ENCODE measurements at regions not wholly inside any gene's neighbourhood (a gene's known extent, or its start where the extent isn't known, plus 50 kb on each side); places are given as distances from the start of the nearest gene placed in this dataset.

- H3K36me3 ChIP-seq (ENCODE audit: control insufficient read depth, low read depth, low read length): no peaks in the 10 kb centered on the region
- peaks cover 9% of the 10 kb centered on the region for H3K4me1 ChIP-seq (ENCODE audit: control insufficient read depth, low read depth, low read length)
These were observed 85.0 kb downstream of the HES1 start for GRCh38 chr3:194220901-194221326.

GRCh38 chr3:194221336-194221735 is 85.4 kb downstream of the HES1 start:
- Histone ChIP-seq H3K9me3 (ENCODE audit: control insufficient read depth, low read depth, low read length) (no peaks in the 10 kb centered on the region), H3K36me3 (ENCODE audit: control insufficient read depth, low read depth, low read length) (no peaks in the 10 kb centered on the region), H3K4me1 (ENCODE audit: control insufficient read depth, low read depth, low read length) (peaks cover 9% of the 10 kb centered on the region)

More at GRCh38 chr3:194220901-194221326, 85.0 kb downstream of the HES1 start:
- H3K9me3 ChIP-seq (ENCODE audit: control insufficient read depth, low read depth, low read length): no peaks in the 10 kb centered on the region
- H3K27ac ChIP-seq (ENCODE audit: low read length): no peak overlapping the region
- no peak overlapping the region for H3K9ac ChIP-seq (ENCODE audit: low read length)
- peaks cover 18% of the 10 kb centered on the region for H3K27me3 ChIP-seq (ENCODE audit: control insufficient read depth, insufficient read depth, low read length)
- H3K4me3 ChIP-seq (ENCODE audit: low read length): no peak overlapping the region

GRCh38 chr3:194223951-194224350 is 88.0 kb downstream of the HES1 start:
- H3K9me3 ChIP-seq (ENCODE audit: control insufficient read depth, low read depth, low read length): no peaks in the 10 kb centered on the region
- no peak overlapping the region for H3K4me3 ChIP-seq (ENCODE audit: low read length)
- H3K4me1 ChIP-seq (ENCODE audit: control insufficient read depth, low read depth, low read length): peaks cover 9% of the 10 kb centered on the region
- H3K36me3 ChIP-seq (ENCODE audit: control insufficient read depth, low read depth, low read length): no peaks in the 10 kb centered on the region
- no peak overlapping the region for H3K9ac ChIP-seq (ENCODE audit: low read length)
- H3K27me3 ChIP-seq (ENCODE audit: control insufficient read depth, insufficient read depth, low read length): peaks cover 23% of the 10 kb centered on the region
- no peak overlapping the region for H3K27ac ChIP-seq (ENCODE audit: low read length)

More at GRCh38 chr3:194221336-194221735, 85.4 kb downstream of the HES1 start:
- peaks cover 22% of the 10 kb centered on the region for H3K27me3 ChIP-seq (ENCODE audit: control insufficient read depth, insufficient read depth, low read length)
- H3K4me3 ChIP-seq (ENCODE audit: low read length): no peak overlapping the region
- H3K27ac ChIP-seq (ENCODE audit: low read length): no peak overlapping the region
- no peak overlapping the region for H3K9ac ChIP-seq (ENCODE audit: low read length)

GRCh38 chr3:194224471-194225417 is 88.8 kb downstream of the HES1 start:
- no peaks in the 10 kb centered on the region for H3K9me3 ChIP-seq (ENCODE audit: control insufficient read depth, low read depth, low read length)
- H3K27ac ChIP-seq (ENCODE audit: low read length): no peak overlapping the region
- H3K9ac ChIP-seq (ENCODE audit: low read length): no peak overlapping the region
- H3K4me1 ChIP-seq (ENCODE audit: control insufficient read depth, low read depth, low read length): peaks cover 9% of the 10 kb centered on the region
- peaks cover 23% of the 10 kb centered on the region for H3K27me3 ChIP-seq (ENCODE audit: control insufficient read depth, insufficient read depth, low read length)
- H3K4me3 ChIP-seq (ENCODE audit: low read length): no peak overlapping the region
- no peaks in the 10 kb centered on the region for H3K36me3 ChIP-seq (ENCODE audit: control insufficient read depth, low read depth, low read length)

- peaks cover 9% of the 10 kb centered on the region for H3K4me1 ChIP-seq (ENCODE audit: control insufficient read depth, low read depth, low read length)
- no peaks in the 10 kb centered on the region for H3K36me3 ChIP-seq (ENCODE audit: control insufficient read depth, low read depth, low read length)
- no peaks in the 10 kb centered on the region for H3K9me3 ChIP-seq (ENCODE audit: control insufficient read depth, low read depth, low read length)
- no peak overlapping the region for H3K9ac ChIP-seq (ENCODE audit: low read length)
- no peak overlapping the region for H3K4me3 ChIP-seq (ENCODE audit: low read length)
- H3K27me3 ChIP-seq (ENCODE audit: control insufficient read depth, insufficient read depth, low read length): peaks cover 23% of the 10 kb centered on the region
- H3K27ac ChIP-seq (ENCODE audit: low read length): no peak overlapping the region
These were observed 89.5 kb downstream of the HES1 start for GRCh38 chr3:194225418-194225812.

GRCh38 chr3:194225988-194226663 is 90.2 kb downstream of the HES1 start:
- Histone ChIP-seq H3K4me3 (ENCODE audit: low read length) (no peak overlapping the region), H3K9ac (ENCODE audit: low read length) (no peak overlapping the region), H3K27me3 (ENCODE audit: control insufficient read depth, insufficient read depth, low read length) (peaks cover 23% of the 10 kb centered on the region), H3K27ac (ENCODE audit: low read length) (no peak overlapping the region), H3K4me1 (ENCODE audit: control insufficient read depth, low read depth, low read length) (peaks cover 9% of the 10 kb centered on the region), H3K9me3 (ENCODE audit: control insufficient read depth, low read depth, low read length) (no peaks in the 10 kb centered on the region), H3K36me3 (ENCODE audit: control insufficient read depth, low read depth, low read length) (no peaks in the 10 kb centered on the region)

- no peak overlapping the region for H3K9ac ChIP-seq (ENCODE audit: low read length)
- no peak overlapping the region for H3K27ac ChIP-seq (ENCODE audit: low read length)
- H3K9me3 ChIP-seq (ENCODE audit: control insufficient read depth, low read depth, low read length): no peaks in the 10 kb centered on the region
- no peak overlapping the region for H3K4me3 ChIP-seq (ENCODE audit: low read length)
- H3K36me3 ChIP-seq (ENCODE audit: control insufficient read depth, low read depth, low read length): no peaks in the 10 kb centered on the region
- H3K27me3 ChIP-seq (ENCODE audit: control insufficient read depth, insufficient read depth, low read length): no peaks in the 10 kb centered on the region
- peaks cover 5% of the 10 kb centered on the region for H3K4me1 ChIP-seq (ENCODE audit: control insufficient read depth, low read depth, low read length)
These were observed 96.2 kb downstream of the HES1 start for GRCh38 chr3:194231929-194232832.

- Histone ChIP-seq H3K36me3 (ENCODE audit: control insufficient read depth, low read depth, low read length) (no peaks in the 10 kb centered on the region), H3K4me1 (ENCODE audit: control insufficient read depth, low read depth, low read length) (peaks cover 5% of the 10 kb centered on the region), H3K9ac (ENCODE audit: low read length) (no peak overlapping the region), H3K9me3 (ENCODE audit: control insufficient read depth, low read depth, low read length) (no peaks in the 10 kb centered on the region), H3K27me3 (ENCODE audit: control insufficient read depth, insufficient read depth, low read length) (no peaks in the 10 kb centered on the region), H3K4me3 (ENCODE audit: low read length) (no peak overlapping the region), H3K27ac (ENCODE audit: low read length) (no peak overlapping the region)
These were observed 97.2 kb downstream of the HES1 start for GRCh38 chr3:194233150-194233549.

GRCh38 chr3:194235160-194235559 is 99.2 kb downstream of the HES1 start:
- Histone ChIP-seq H3K36me3 (ENCODE audit: control insufficient read depth, low read depth, low read length) (no peaks in the 10 kb centered on the region), H3K9ac (ENCODE audit: low read length) (no peak overlapping the region), H3K27ac (ENCODE audit: low read length) (no peak overlapping the region), H3K4me1 (ENCODE audit: control insufficient read depth, low read depth, low read length) (peaks cover 5% of the 10 kb centered on the region), H3K27me3 (ENCODE audit: control insufficient read depth, insufficient read depth, low read length) (no peaks in the 10 kb centered on the region), H3K4me3 (ENCODE audit: low read length) (no peak overlapping the region), H3K9me3 (ENCODE audit: control insufficient read depth, low read depth, low read length) (no peaks in the 10 kb centered on the region)

GRCh38 chr3:194237110-194237509 is 101.2 kb downstream of the HES1 start:
- Histone ChIP-seq H3K9ac (ENCODE audit: low read length) (no peak overlapping the region), H3K36me3 (ENCODE audit: control insufficient read depth, low read depth, low read length) (no peaks in the 10 kb centered on the region), H3K27me3 (ENCODE audit: control insufficient read depth, insufficient read depth, low read length) (no peaks in the 10 kb centered on the region), H3K4me1 (ENCODE audit: control insufficient read depth, low read depth, low read length) (peaks cover 1% of the 10 kb centered on the region), H3K4me3 (ENCODE audit: low read length) (no peak overlapping the region), H3K27ac (ENCODE audit: low read length) (no peak overlapping the region), H3K9me3 (ENCODE audit: control insufficient read depth, low read depth, low read length) (no peaks in the 10 kb centered on the region)

GRCh38 chr3:194240766-194241165 is 104.8 kb downstream of the HES1 start:
- Histone ChIP-seq H3K9ac (ENCODE audit: low read length) (no peak overlapping the region), H3K36me3 (ENCODE audit: control insufficient read depth, low read depth, low read length) (no peaks in the 10 kb centered on the region), H3K4me1 (ENCODE audit: control insufficient read depth, low read depth, low read length) (no peaks in the 10 kb centered on the region), H3K9me3 (ENCODE audit: control insufficient read depth, low read depth, low read length) (no peaks in the 10 kb centered on the region), H3K4me3 (ENCODE audit: low read length) (no peak overlapping the region), H3K27ac (ENCODE audit: low read length) (no peak overlapping the region), H3K27me3 (ENCODE audit: control insufficient read depth, insufficient read depth, low read length) (no peaks in the 10 kb centered on the region)

Measured in iPS-18a (cell line).